Stomach smooth muscle (tissue), 2 donors: ENCODE measurements at regions not wholly inside any gene's neighbourhood (a gene's known extent, or its start where the extent isn't known, plus 50 kb on each side); places are given as distances from the start of the nearest gene placed in this dataset.

Experiments
- H3K27ac ChIP-seq: one replicate; pipeline ENCODE4 v1.7.0; 2013; ENCODE audit warnings: mild to moderate bottlenecking, low read length, inconsistent platforms
- H3K27me3 ChIP-seq, 2 donors: one replicate each; pipeline ENCODE4 v1.7.0; 2013; ENCODE audit warnings: low read length in 2 of 2; ENCODE audit not compliant: insufficient read depth in 2 of 2, control insufficient read depth in 1 of 2
- H3K36me3 ChIP-seq, 2 donors: one replicate each; pipeline ENCODE4 v1.7.0; 2013; ENCODE audit warnings: low read length in 2 of 2; ENCODE audit not compliant: control insufficient read depth in 2 of 2, insufficient read depth in 2 of 2
- H3K4me1 ChIP-seq: one replicate; pipeline ENCODE4 v1.7.0; 2013; ENCODE audit warnings: low read length; ENCODE audit not compliant: control insufficient read depth, insufficient read depth
- H3K4me3 ChIP-seq, 2 donors: one replicate each; pipeline ENCODE4 v1.7.0; 2013; ENCODE audit warnings: low read length in 2 of 2
- H3K9ac ChIP-seq, 2 donors: one replicate each; pipeline ENCODE4 v1.7.0; 2013; ENCODE audit warnings: low read length in 2 of 2, mild to moderate bottlenecking in 1 of 2
- H3K9me3 ChIP-seq, 2 donors: one replicate each; pipeline ENCODE4 v1.7.0; 2013; ENCODE audit warnings: low read length in 2 of 2; ENCODE audit not compliant: control insufficient read depth in 2 of 2
- donor health status: healthy.
- donor health status: Pancreatic carcinoma.

DNA sequence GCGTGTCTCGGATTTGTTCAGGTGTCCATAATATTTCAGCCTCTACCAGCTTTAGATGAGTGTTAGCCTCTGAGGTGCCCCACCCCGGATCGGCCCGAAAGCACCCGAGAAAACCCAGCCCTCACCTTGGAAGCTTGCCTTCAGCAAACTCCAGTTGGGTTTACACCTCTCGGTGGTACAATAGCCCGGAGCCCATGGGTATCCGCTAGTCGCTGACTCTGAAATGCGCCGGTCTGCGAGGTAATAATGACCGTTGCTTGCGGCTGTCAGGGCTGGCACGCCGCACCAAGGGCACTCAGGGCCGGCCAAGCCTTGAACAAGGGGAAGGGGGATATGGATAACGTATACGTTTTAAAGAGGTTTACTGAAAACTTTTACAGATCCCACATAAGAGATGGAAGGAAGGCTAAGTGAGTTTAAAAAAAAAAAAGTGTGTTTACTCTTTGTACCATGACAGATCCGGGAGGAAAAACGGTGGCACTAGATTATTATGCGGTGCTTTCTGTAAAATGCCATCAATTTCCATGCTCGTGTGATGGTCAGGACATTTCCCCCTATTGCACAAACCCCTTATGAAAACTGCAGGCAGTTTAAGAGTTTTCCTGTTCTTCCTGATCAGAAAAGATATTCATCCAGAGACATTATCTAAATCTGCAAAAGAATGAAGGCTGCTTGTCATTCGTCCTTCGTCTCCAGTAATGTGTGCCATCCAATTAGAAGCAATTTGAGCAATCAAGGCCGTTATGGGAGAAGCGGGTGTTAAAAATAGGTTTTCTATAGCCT, 124.2 kb downstream of the TMEM161B start:
- Histone ChIP-seq H3K9me3 (no peaks in the 10 kb centered on the region), H3K27me3 (peaks cover 40 to 55% of the 10 kb centered on the region in 2 donors), H3K4me3 (peak overlapping the region in 1 of 2 donors; percentile 71), H3K27ac (no peak overlapping the region), H3K9ac (no peak overlapping the region), H3K36me3 (no peaks in the 10 kb centered on the region), H3K4me1 (peaks cover 28% of the 10 kb centered on the region)

DNA sequence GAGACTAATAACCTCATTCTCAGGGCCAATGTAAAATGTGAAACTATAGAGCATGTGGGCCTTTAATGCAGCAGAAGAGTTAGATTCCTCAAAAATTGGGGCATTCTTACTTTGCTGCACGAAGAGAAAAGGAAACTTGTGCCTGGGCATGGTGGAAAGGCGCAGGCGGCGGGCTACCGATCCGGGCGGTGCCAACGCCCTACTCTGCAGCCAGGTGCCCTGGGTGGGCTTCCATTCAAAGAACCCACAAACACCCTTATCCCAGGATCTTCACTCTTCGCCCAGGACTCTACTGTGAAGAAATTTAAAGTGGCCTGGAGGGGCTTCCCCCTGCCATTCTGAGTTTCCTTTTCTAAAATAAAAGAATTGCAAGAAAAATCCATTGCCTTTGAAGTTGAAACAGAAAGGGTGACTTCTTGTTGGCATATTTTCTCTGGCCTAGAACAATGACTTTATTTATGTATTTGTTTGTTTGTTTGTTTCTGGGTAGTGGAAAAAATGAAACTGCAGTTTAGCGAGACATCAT, 124.9 kb downstream of the TMEM161B start:
- Histone ChIP-seq H3K9ac (no peak overlapping the region), H3K9me3 (no peaks in the 10 kb centered on the region), H3K4me3 (peak overlapping the region in 1 of 2 donors; percentile 71), H3K27me3 (peaks cover 43 to 59% of the 10 kb centered on the region in 2 donors), H3K4me1 (peaks cover 28% of the 10 kb centered on the region), H3K36me3 (no peaks in the 10 kb centered on the region), H3K27ac (no peak overlapping the region)

DNA sequence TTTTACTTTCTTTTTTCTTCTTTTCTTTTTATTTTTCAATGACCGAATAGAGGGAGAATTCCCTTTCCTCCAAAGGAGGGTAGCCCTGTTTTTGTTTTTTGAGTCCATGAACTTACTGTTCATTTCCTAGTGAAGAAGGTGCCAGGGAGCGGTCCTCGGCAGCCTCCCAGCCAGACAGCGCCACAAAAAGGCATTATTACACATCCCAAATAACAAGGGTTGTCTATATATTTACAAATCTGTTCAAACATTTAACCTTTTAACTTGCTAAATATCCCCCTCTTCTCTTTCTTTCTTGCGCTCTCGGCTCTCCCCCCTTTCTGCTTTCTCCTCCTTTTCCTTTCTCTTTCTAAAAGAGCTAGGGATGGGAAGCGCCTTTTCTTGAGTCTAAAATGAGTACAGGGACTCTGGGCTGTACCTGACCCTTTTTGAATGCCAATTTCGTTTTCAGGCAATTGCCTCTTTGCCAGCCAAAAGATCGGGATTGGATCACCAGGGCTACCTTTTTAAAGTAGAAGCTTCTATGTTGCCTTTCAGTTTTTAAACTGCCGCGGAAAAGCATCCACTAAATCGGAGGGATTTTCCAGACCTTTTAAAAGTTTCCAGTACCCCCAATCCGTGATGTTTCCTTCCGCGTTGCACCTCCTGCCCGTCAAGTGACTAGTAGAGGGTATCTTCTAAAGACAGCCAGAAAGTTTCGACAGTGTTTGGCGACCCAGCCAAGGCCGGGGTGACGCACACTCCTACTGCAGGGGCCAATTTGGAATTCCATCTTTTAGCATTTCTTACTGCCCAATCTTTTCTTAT, 125.6 kb downstream of the TMEM161B start:
- no peak overlapping the region for H3K27ac ChIP-seq
- H3K27me3 ChIP-seq = peaks cover 43 to 59% of the 10 kb centered on the region in 2 donors
- H3K9me3 ChIP-seq = no peaks in the 10 kb centered on the region
- H3K4me3 ChIP-seq = peak overlapping the region; percentile 55 to 71
- peak overlapping the region; percentile 33 to 42 for H3K9ac ChIP-seq
- no peaks in the 10 kb centered on the region for H3K36me3 ChIP-seq
- peaks cover 28% of the 10 kb centered on the region for H3K4me1 ChIP-seq

DNA sequence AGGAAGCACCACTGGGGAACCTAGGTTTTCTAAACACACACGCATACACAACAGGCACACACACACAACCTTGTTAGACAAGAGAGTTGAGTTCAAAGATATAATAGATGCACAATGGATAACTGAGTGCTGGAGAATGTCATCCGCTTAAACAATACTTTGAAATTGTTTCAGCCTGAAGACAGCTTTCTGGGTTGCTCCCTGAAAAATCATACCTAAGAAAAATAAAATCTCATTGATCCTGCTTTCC, 126.1 kb downstream of the TMEM161B start:
- Histone ChIP-seq H3K4me1 (peaks cover 28% of the 10 kb centered on the region), H3K27ac (no peak overlapping the region), H3K9ac (peak overlapping the region; percentile 33 to 42), H3K36me3 (no peaks in the 10 kb centered on the region), H3K9me3 (no peaks in the 10 kb centered on the region), H3K4me3 (peak overlapping the region; percentile 55 to 71), H3K27me3 (peaks cover 43 to 59% of the 10 kb centered on the region in 2 donors)

DNA sequence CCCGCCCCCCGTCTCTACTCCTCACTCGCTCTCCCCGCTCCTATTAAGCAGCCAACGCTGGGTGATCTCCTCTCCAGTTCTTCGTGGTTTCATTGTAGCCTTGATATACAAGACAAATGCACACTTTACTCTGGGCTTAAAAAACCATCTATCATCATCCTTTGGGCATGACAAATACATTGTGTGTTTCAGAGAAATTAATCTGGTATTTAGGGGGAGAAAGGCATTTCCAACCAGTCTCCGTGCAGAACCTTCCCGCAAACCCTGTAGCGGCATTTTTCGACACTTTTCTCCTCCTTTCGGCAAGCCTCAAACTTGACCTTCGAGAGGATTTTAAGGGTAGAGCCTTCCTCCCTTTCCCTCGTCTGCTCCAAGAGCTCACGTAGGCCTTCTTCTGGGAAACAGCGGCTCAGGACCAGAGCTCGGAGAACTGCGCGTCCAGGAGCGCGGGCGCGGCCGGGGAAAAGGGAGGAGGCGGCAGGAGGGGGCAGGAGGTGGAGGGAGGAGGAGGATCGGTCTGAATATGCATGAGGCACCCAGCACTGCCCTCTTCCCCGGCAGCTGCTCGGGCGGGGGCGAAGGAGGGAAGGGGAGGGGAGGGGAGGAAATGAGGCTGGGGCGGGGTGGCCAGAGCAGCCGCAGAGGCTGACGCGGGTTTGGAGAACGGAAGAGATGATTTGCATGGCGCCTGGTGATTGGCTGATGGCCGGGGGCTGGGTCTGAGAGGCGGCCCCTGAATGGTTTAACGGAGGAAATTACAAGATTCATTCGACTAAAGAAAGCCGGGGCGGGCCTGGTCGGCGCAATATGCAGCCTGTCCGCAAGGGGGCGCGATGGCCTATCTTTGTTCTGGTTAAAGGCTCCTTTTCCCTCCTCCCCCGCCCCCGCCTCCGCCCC, 127.5 kb downstream of the TMEM161B start:
- peaks cover 43 to 59% of the 10 kb centered on the region in 2 donors for H3K27me3 ChIP-seq
- peak overlapping the region; percentile 70 to 78 for H3K4me3 ChIP-seq
- peaks cover 28% of the 10 kb centered on the region for H3K4me1 ChIP-seq
- H3K36me3 ChIP-seq = no peaks in the 10 kb centered on the region
- peak overlapping the region; percentile 24 to 48 for H3K9ac ChIP-seq
- H3K27ac ChIP-seq = no peak overlapping the region
- H3K9me3 ChIP-seq = no peaks in the 10 kb centered on the region

DNA sequence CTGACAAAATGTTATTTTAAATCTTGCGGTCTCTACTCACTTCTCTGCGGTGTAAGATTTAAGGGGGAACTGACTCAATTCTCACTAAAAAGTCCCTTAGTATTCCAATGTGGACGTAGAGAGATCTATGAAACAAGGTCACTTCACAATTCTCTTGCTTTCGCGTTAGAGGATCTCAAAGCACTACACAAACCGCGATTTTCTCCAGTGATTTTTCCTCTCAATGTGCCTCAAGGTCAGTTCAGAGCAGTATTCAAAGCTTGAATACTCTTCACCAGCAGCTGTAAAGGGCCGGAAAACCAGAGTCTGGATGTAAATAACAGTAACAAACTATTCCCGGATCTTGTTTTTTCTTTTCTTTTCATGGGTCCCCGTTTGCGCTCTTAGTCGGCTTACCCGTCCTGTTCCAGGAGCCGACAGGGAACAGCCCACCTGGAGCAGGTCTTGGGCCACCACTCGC, 128.2 kb downstream of the TMEM161B start:
- H3K4me1 ChIP-seq = peaks cover 24% of the 10 kb centered on the region
- peak overlapping the region; percentile 70 to 78 for H3K4me3 ChIP-seq
- no peak overlapping the region for H3K27ac ChIP-seq
- no peaks in the 10 kb centered on the region for H3K36me3 ChIP-seq
- H3K27me3 ChIP-seq = peaks cover 40 to 53% of the 10 kb centered on the region in 2 donors
- H3K9me3 ChIP-seq = no peaks in the 10 kb centered on the region
- peak overlapping the region in 1 of 2 donors; percentile 48 for H3K9ac ChIP-seq

DNA sequence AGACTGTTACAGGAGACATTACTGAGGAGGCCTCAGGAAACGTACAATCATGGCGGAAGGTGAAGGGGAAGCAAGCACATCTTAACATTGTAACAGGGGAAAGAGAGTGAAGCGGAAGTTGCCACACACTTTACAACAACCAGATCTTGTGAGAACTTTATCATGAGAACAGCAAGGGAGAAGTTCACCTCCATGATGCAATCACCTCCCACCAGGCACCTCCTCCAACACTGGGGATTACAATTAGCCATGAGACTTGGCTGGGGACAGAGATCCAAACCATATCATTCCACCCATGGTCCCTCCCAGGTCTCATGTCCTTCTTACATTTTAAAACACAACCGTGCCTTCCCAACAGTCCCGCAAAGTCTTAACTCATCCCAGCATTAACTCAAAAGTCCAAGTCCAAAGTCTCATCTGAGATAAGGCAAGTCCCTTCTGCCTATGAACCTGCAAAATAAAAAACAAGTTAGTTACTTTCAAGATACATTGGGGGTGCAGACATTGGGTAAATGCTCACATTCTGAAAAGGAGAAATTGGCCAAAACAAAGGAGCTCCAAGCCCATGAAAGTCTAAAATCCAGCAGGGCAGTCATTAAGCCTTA, 138.3 kb downstream of the TMEM161B start:
- no peaks in the 10 kb centered on the region for H3K36me3 ChIP-seq
- no peaks in the 10 kb centered on the region for H3K27me3 ChIP-seq
- H3K9me3 ChIP-seq = no peaks in the 10 kb centered on the region
- H3K4me1 ChIP-seq = no peaks in the 10 kb centered on the region
- no peak overlapping the region for H3K4me3 ChIP-seq
- H3K27ac ChIP-seq = no peak overlapping the region
- no peak overlapping the region for H3K9ac ChIP-seq

DNA sequence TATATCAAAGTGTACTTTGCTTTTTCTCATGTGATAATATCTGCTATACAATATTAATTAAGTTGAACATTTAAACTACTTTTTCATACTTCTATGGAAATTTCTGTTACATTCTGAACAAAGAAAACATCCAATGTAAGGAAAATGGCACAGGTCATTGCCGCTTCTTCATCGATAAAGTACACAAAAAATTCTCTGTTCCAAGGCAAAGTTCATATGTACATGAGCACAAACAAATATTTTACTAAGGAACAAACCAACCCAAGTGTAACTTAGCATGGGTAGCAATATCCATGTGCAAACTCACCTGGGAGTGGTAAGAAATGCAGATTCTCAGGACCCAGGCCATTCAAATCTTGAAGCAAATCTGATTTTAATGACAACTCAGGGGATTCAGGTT, 139.8 kb downstream of the TMEM161B start:
- Histone ChIP-seq H3K4me1 (no peaks in the 10 kb centered on the region), H3K9me3 (no peaks in the 10 kb centered on the region), H3K36me3 (no peaks in the 10 kb centered on the region), H3K27ac (no peak overlapping the region), H3K4me3 (no peak overlapping the region), H3K9ac (no peak overlapping the region), H3K27me3 (no peaks in the 10 kb centered on the region)

DNA sequence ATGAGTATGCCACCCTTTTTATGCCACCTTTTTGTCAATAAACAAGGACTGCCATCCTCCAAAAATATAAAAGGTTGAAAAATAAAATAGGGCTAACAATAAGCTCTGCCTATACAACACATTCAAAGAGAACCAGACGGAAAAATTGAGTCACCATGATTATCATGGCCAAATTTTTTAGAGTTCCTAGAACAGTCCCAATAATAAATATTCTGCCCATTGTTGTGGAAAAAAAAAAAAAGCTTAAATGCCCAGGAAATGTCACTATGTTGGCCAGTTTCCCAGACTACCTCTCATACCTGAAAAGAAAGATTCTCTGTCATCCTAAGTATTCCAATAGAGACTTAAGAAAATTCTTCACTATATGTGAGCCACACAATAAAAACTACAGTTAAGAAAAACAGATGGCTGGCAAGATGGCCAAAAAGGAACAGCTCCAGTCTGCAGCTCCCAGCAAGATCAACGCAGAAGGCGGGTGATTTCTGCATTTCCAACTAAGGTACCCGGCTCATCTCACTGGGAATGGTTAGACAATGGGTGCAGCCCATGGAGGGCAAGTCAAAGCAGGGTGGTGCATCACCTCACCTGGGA, 149.0 kb downstream of the TMEM161B start:
- Histone ChIP-seq H3K36me3 (no peaks in the 10 kb centered on the region), H3K4me1 (no peaks in the 10 kb centered on the region), H3K4me3 (no peak overlapping the region), H3K9me3 (no peaks in the 10 kb centered on the region), H3K27me3 (no peaks in the 10 kb centered on the region), H3K27ac (no peak overlapping the region), H3K9ac (no peak overlapping the region)

DNA sequence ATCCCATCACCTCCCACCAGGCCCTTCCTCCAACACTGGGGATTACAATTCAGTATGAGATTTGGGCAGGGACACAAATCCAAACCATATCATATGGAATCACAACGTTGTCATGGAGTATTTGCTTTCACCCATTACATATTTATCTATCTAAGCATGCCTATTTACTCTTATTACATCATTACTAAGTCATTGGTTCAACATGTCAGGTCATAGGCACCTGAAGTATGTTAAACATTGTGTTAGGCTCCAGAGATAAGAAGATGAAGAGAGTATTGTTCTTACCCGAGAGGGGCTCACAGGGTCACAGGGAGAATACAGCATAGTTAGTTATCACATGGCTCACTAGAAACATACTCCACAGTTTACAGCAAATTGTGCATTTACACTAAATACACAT, 150.5 kb downstream of the TMEM161B start:
- Histone ChIP-seq H3K9me3 (no peaks in the 10 kb centered on the region), H3K4me1 (no peaks in the 10 kb centered on the region), H3K27me3 (no peaks in the 10 kb centered on the region), H3K4me3 (no peak overlapping the region), H3K9ac (no peak overlapping the region), H3K36me3 (no peaks in the 10 kb centered on the region), H3K27ac (no peak overlapping the region)
